Stomach (tissue), 8 donors: ENCODE measurements at regions not wholly inside any gene's neighbourhood (a gene's known extent, or its start where the extent isn't known, plus 50 kb on each side); places are given as distances from the start of the nearest gene placed in this dataset.

ENCODE experiments used
- DNase-seq, 2 donors: peaks; one replicate each; pipeline versions ENCODE4 v3.0.0 to v3.0.0-alpha.2; 2013 to 2019
- H3K27ac ChIP-seq, 5 donors: fragments of 200-600 bp in 4 of 5; sonication (generic) in 4 of 5; one replicate each; pipeline ENCODE4 v1.5.1; 2013 to 2019; ENCODE audit warnings: mild to moderate bottlenecking in 1 of 5, moderate library complexity in 1 of 5
- H3K27me3 ChIP-seq, 3 donors: fragments of 200-600 bp; sonication (generic); one replicate each; pipeline ENCODE4 v1.5.1; 2017 to 2019; ENCODE audit warnings: mixed run types in 1 of 3
- H3K36me3 ChIP-seq, 4 donors: fragments of 200-600 bp; sonication (generic); 1 replicate in 3 of 4; 2 replicates in 1 of 4; pipeline ENCODE4 v1.5.1; 2016 to 2019
- H3K4me1 ChIP-seq, 4 donors: fragments of 200-600 bp; sonication (generic); one replicate each; pipeline ENCODE4 v1.5.1; 2016 to 2019
- H3K4me3 ChIP-seq, 4 donors: fragments of 200-600 bp; sonication (generic) in 3 of 4; one replicate each; pipeline ENCODE4 v1.5.1; 2016 to 2019; ENCODE audit warnings: mild to moderate bottlenecking in 1 of 4
- H3K9me3 ChIP-seq, 4 donors: fragments of 200-600 bp; sonication (generic); one replicate each; pipeline ENCODE4 v1.5.1; 2016 to 2019
- EP300 ChIP-seq: sonication (generic); formaldehyde crosslinking; IDR thresholded peaks from one replicate; pipeline ENCODE4 v1.6.1; 2017; ENCODE audit warnings: antibody characterized with exemption
- POLR2A ChIP-seq, 4 donors: fragments of 450-650 bp; IDR thresholded peaks; one replicate each; pipeline ENCODE4 v1.6.1; 2016; ENCODE audit warnings: antibody characterized with exemption in 4 of 4, control low read depth in 2 of 4, mild to moderate bottlenecking in 1 of 4, moderate library complexity in 1 of 4
- POLR2AphosphoS5 ChIP-seq, 3 donors: sonication (generic); formaldehyde crosslinking; IDR thresholded peaks; one replicate each; pipeline ENCODE4 v1.6.1; 2016; ENCODE audit warnings: antibody characterized with exemption in 3 of 3
- WGBS, 5 donors: extraction: QIAGEN DNeasy Blood & Tissue Kit in 3 of 5; methylation state at CpG; one replicate each; pipeline versions ENCODE4 v1.1.5 to v1.1.7; 2013 to 2018; 5-methylcytosine and 5-hydroxymethylcytosine counted together
- intact Hi-C: fragments of 100-400 bp; cut with DNase I; formaldehyde crosslinking; loops from one replicate; pipeline ENCODE4 v1.15.1; 2023; ENCODE audit warnings: low total_unique reads
- TF ChIP-seq, protein P1 (sequence below), 7 experiments: fragments of 450-650 bp in 4 of 7; fragments of 200-600 bp in 3 of 7; sonication (generic) in 3 of 7; IDR thresholded peaks; one replicate each; pipeline ENCODE4 v1.5.1; 2016 to 2019; ENCODE audit warnings: antibody characterized with exemption in 7 of 7, control low read depth in 2 of 7, mild to moderate bottlenecking in 1 of 7
- donor health status: healthy with polysubstance abuse.
- donor health status: Bipolar disorder and iron deficiency.
- donor health status: healthy.

DNA sequence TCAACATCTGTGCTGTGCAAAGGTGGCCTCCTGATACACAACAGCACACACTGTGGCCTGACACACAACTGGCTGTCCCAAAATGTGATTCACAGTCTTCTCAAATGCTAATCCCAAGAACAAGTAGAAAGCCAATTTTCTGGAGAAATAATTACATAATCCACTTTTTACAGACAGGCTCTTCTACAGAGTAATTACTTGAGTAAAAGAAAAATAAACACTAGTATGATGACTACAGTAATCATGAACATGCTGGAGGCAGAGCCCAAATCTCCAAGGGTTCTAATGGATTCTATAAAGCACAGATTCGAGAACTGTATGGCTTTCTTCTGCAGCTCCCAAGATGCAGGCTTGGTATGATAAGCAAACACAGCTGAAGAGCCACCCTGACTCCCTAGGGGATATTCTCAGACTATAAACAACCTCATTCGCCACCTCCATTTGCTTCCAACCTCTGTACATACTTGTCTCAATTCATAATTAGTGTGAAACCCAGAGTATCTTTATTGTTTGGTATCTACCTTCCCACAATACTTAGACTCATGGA lies 81.9 kb downstream of the SIPA1L2 start:
- 31 to 70% (median 43%) methylated on average over 2 of the region's 2 CpGs for WGBS, 5 donors

DNA sequence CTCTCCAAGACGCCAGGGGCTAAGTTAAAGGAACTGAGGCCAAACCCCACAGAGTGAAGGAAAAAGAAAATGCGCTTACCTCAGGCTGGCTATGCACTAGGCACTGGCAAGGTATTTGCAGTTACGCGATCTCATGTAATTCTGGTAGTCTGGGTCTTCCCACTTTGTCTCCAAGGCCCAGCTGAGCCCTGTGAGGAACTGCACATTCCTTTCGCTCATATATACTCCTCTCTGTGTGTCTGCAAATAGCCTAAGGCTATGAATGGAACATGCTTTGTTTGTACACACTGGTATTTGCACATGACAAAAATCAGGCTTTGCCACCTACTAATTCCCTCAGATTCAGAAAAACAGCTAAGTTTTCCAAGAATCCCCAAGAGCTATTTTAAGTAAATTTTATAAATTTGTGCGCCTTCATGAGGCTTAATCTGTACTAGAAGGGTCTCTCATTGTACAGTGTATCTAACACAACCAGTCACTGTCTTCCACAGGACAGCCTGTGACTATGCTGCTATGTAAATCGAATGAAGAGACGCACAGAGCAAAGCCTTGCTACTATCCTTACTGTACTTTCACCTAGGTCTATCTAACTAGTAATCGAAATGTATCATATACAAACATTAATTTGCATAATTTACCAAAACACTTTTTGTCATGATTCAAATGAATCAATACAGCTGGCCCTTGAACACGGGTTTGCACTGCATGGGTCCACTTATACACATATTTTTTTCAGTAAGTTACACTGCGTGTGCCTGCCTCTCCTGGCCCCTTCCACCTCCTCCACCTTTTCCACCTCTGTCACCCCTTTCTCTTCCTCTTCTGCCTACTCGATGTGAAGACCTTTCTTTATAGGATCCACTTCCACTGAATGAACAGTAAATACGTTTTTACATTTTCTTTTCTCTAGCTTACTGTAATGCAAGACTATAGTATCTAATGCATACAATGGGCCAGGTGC lies 87.0 kb downstream of the SIPA1L2 start:
- no peak overlapping the region for H3K4me3 ChIP-seq
- WGBS, 5 donors = 86 to 91% (median 90%) methylated on average over 13 of the region's 13 CpGs
- DNase-seq = no peak
- H3K4me1 ChIP-seq = peaks cover 0 to 2% (median under 1%) of the 10 kb centered on the region in 4 donors
- no peak overlapping the region for H3K27ac ChIP-seq
- no peaks in the 10 kb centered on the region for H3K36me3 ChIP-seq
- H3K27me3 ChIP-seq = no peaks in the 10 kb centered on the region
- intact Hi-C loops = no loop called here
- no peak for TF ChIP-seq EP300
- TF ChIP-seq POLR2AphosphoS5 (IDR thresholded peaks at IDR 0.05) = no peak
- TF ChIP-seq, protein P1, sequence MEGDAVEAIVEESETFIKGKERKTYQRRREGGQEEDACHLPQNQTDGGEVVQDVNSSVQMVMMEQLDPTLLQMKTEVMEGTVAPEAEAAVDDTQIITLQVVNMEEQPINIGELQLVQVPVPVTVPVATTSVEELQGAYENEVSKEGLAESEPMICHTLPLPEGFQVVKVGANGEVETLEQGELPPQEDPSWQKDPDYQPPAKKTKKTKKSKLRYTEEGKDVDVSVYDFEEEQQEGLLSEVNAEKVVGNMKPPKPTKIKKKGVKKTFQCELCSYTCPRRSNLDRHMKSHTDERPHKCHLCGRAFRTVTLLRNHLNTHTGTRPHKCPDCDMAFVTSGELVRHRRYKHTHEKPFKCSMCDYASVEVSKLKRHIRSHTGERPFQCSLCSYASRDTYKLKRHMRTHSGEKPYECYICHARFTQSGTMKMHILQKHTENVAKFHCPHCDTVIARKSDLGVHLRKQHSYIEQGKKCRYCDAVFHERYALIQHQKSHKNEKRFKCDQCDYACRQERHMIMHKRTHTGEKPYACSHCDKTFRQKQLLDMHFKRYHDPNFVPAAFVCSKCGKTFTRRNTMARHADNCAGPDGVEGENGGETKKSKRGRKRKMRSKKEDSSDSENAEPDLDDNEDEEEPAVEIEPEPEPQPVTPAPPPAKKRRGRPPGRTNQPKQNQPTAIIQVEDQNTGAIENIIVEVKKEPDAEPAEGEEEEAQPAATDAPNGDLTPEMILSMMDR (IDR thresholded peaks at IDR 0.05) = no peak
- TF ChIP-seq POLR2A (IDR thresholded peaks at IDR 0.05) = no peak
- H3K9me3 ChIP-seq = no peaks in the 10 kb centered on the region

More for the DNA sequence above, 81.9 kb downstream of the SIPA1L2 start:
- no peak overlapping the region for H3K4me3 ChIP-seq
- peaks cover 0 to 25% (median 8%) of the 10 kb centered on the region in 4 donors for H3K4me1 ChIP-seq
- H3K36me3 ChIP-seq = no peaks in the 10 kb centered on the region
- TF ChIP-seq, protein P1 (IDR thresholded peaks at IDR 0.05) = no peak
- TF ChIP-seq POLR2A (IDR thresholded peaks at IDR 0.05) (no peak), POLR2AphosphoS5 (IDR thresholded peaks at IDR 0.05) (no peak), EP300 (no peak)
- H3K27ac ChIP-seq = no peak overlapping the region
- H3K27me3 ChIP-seq = no peaks in the 10 kb centered on the region
- no peak for DNase-seq
- no peaks in the 10 kb centered on the region for H3K9me3 ChIP-seq
- intact Hi-C loops = no loop called here

DNA sequence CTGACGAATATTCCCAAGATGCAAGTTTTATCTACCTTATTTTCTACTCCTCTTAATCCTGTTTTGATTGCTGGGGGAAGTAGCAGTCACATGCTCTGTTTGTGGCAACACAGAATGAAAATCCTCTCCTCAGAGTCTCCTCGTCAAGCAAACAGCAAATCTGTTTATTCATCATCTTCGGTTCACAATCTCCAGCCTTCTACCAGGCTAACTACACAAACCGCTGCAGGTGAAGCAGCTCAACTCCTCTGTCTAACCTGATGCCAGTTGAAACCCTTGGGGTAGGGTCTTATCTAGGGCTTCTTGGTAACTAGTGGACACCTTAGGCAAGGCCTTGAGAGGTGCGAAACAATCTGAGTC lies 91.0 kb downstream of the SIPA1L2 start:
- Histone ChIP-seq H3K27ac (no peak overlapping the region), H3K9me3 (no peaks in the 10 kb centered on the region), H3K4me3 (no peak overlapping the region), H3K4me1 (no peaks in the 10 kb centered on the region), H3K36me3 (no peaks in the 10 kb centered on the region), H3K27me3 (no peaks in the 10 kb centered on the region)
- whole genome bisulfite sequencing, 5 donors = 79 to 86% (median 83%) methylated on average over 5 of the region's 5 CpGs
- no peak for DNase-seq
- intact Hi-C loops = no loop called here
- no peak for TF ChIP-seq POLR2AphosphoS5 (IDR thresholded peaks at IDR 0.05)
- no peak for TF ChIP-seq EP300
- TF ChIP-seq POLR2A (IDR thresholded peaks at IDR 0.05) = no peak
- TF ChIP-seq, protein P1 (IDR thresholded peaks at IDR 0.05) = no peak

DNA sequence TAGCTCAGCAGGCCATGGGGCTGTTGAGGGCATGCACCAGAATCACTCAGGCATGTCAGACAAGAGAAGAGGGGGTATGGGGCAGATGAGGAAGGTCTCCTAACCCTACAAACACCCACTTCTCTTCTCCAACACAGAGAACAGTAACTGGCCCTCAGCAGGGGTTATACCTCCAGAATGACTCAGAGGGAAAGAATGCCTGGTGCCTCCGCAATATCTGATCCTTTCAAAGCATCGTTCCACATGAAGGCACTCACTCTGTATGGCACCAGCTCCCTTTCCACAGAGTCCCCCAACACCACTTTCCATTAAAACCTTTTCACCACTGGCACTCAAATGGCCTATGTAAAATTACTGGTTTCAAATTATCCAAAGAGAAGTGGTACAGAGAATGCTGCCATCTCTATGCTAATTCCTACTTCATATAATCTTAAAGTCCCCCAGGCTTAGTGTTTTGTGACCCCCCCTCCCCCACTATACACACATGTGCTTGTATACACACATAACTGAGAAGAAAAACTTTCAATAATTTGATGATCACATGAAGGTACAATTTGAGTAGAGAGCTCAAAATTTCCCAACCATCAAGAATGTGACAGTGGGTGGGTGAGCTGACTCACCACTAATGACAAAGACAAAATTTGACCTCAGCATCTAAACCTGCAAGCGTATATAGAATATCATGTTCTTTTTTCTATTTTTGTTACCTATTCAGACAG lies 91.5 kb downstream of the SIPA1L2 start:
- H3K9me3 ChIP-seq = no peaks in the 10 kb centered on the region
- intact Hi-C loops = no loop called here
- WGBS, 5 donors = 68 to 84% (median 76%) methylated on average over 3 of the region's 3 CpGs
- no peaks in the 10 kb centered on the region for H3K27me3 ChIP-seq
- TF ChIP-seq EP300 (no peak), POLR2AphosphoS5 (IDR thresholded peaks at IDR 0.05) (no peak), POLR2A (IDR thresholded peaks at IDR 0.05) (no peak)
- TF ChIP-seq, protein P1 (IDR thresholded peaks at IDR 0.05) = no peak
- H3K27ac ChIP-seq = no peak overlapping the region
- H3K36me3 ChIP-seq = no peaks in the 10 kb centered on the region
- H3K4me3 ChIP-seq = no peak overlapping the region
- H3K4me1 ChIP-seq = no peaks in the 10 kb centered on the region
- DNase-seq = no peak
